ENCODE measurements at regions not wholly inside any gene's neighbourhood (a gene's known extent, or its start where the extent isn't known, plus 50 kb on each side); places are given as distances from the start of the nearest gene placed in this dataset.

GRCh38 chr9:134993416-134993815 is 75.7 kb upstream of the FCN1 start:
- no peaks in the 10 kb centered on the region for H3K36me3 Mint-ChIP-seq (ENCODE audit: low read depth)
- H3K27me3 Mint-ChIP-seq (ENCODE audit: low read depth, poor library complexity): peaks cover 14% of the 10 kb centered on the region
- peaks cover 22% of the 10 kb centered on the region for H3K9me3 Mint-ChIP-seq
- H3K4me1 Mint-ChIP-seq: peaks cover 12% of the 10 kb centered on the region
- no peak overlapping the region for H3K4me3 Mint-ChIP-seq
- TF ChIP-seq CTCF (IDR thresholded peaks at IDR 0.05): no peak
- no peak overlapping the region for H3K27ac Mint-ChIP-seq
- DNase-seq: no peak

- Mint-ChIP-seq H3K27ac (no peak overlapping the region), H3K27me3 (ENCODE audit: low read depth, poor library complexity) (peaks cover 20% of the 10 kb centered on the region), H3K4me1 (peaks cover 12% of the 10 kb centered on the region), H3K9me3 (peaks cover 29% of the 10 kb centered on the region), H3K4me3 (no peak overlapping the region), H3K36me3 (ENCODE audit: low read depth) (no peaks in the 10 kb centered on the region)
- no peak for TF ChIP-seq CTCF (IDR thresholded peaks at IDR 0.05)
- no peak for DNase-seq
Measured at GRCh38 chr9:134993996-134994720, 76.4 kb upstream of the FCN1 start.

- Mint-ChIP-seq H3K27ac (no peak overlapping the region), H3K36me3 (ENCODE audit: low read depth) (no peaks in the 10 kb centered on the region), H3K27me3 (ENCODE audit: low read depth, poor library complexity) (peaks cover 25% of the 10 kb centered on the region), H3K9me3 (peaks cover 36% of the 10 kb centered on the region), H3K4me3 (no peak overlapping the region), H3K4me1 (peaks cover 8% of the 10 kb centered on the region)
- DNase-seq: no peak
- TF ChIP-seq CTCF (IDR thresholded peaks at IDR 0.05): no peak
Measured at GRCh38 chr9:134994926-134995791, 77.4 kb upstream of the FCN1 start.

GRCh38 chr9:134995792-134996120 is 78.0 kb upstream of the FCN1 start:
- Mint-ChIP-seq H3K36me3 (ENCODE audit: low read depth) (no peaks in the 10 kb centered on the region), H3K27ac (no peak overlapping the region), H3K9me3 (peaks cover 38% of the 10 kb centered on the region), H3K27me3 (ENCODE audit: low read depth, poor library complexity) (peaks cover 28% of the 10 kb centered on the region), H3K4me1 (peaks cover 5% of the 10 kb centered on the region), H3K4me3 (no peak overlapping the region)
- no peak for TF ChIP-seq CTCF (IDR thresholded peaks at IDR 0.05)
- no peak for DNase-seq

GRCh38 chr9:134996591-134997530 is 79.1 kb upstream of the FCN1 start:
- no peak for DNase-seq
- Mint-ChIP-seq H3K4me1 (peaks cover 5% of the 10 kb centered on the region), H3K4me3 (no peak overlapping the region), H3K27me3 (ENCODE audit: low read depth, poor library complexity) (peaks cover 28% of the 10 kb centered on the region), H3K27ac (no peak overlapping the region), H3K36me3 (ENCODE audit: low read depth) (no peaks in the 10 kb centered on the region), H3K9me3 (peaks cover 49% of the 10 kb centered on the region)
- no peak for TF ChIP-seq CTCF (IDR thresholded peaks at IDR 0.05)
